ENCODE measurements at regions not wholly inside any gene's neighbourhood (a gene's known extent, or its start where the extent isn't known, plus 50 kb on each side); places are given as distances from the start of the nearest gene placed in this dataset.
A peak's percentile ranks its signal among the peaks of the same experiment; 100 is the strongest.

- no peak for TF ChIP-seq JUND (IDR thresholded peaks at IDR 0.05; ENCODE audit: low read depth)
- no peak for DNase-seq (ENCODE audit: low read depth in 1 of 2, low spot score in 1 of 2)
- in situ Hi-C loops (cut with HindIII; ENCODE audit: low pct_unique_long_range_greater_than_20kb, low sequenced_read_pairs) = no loop called here
Observed at GRCh38 chr2:59008950-59009349, 767.8 kb upstream of the FANCL start.

- in situ Hi-C loops (cut with HindIII; ENCODE audit: low pct_unique_long_range_greater_than_20kb, low sequenced_read_pairs) = no loop called here
- no peak for TF ChIP-seq JUND (IDR thresholded peaks at IDR 0.05; ENCODE audit: low read depth)
- no peak for DNase-seq (ENCODE audit: low read depth in 1 of 2, low spot score in 1 of 2)
Observed at GRCh38 chr2:59005836-59006615, 764.9 kb upstream of the FANCL start.

- DNase-seq (ENCODE audit: low read depth in 1 of 2, low spot score in 1 of 2) = no peak
- in situ Hi-C loops (cut with HindIII; ENCODE audit: low pct_unique_long_range_greater_than_20kb, low sequenced_read_pairs) = no loop called here
- no peak for TF ChIP-seq JUND (IDR thresholded peaks at IDR 0.05; ENCODE audit: low read depth)
Observed at GRCh38 chr2:59004621-59005020, 763.5 kb upstream of the FANCL start.

GRCh38 chr2:59000796-59001195 is 759.7 kb upstream of the FANCL start:
- in situ Hi-C loops (cut with HindIII; ENCODE audit: low pct_unique_long_range_greater_than_20kb, low sequenced_read_pairs) = no loop called here
- no peak for DNase-seq (ENCODE audit: low read depth in 1 of 2, low spot score in 1 of 2)
- no peak for TF ChIP-seq JUND (IDR thresholded peaks at IDR 0.05; ENCODE audit: low read depth)

- DNase-seq (ENCODE audit: low read depth in 1 of 2, low spot score in 1 of 2) = no peak
- in situ Hi-C loops (cut with HindIII; ENCODE audit: low pct_unique_long_range_greater_than_20kb, low sequenced_read_pairs) = no loop called here
- TF ChIP-seq JUND (IDR thresholded peaks at IDR 0.05; ENCODE audit: low read depth) = no peak
Observed at GRCh38 chr2:58992062-58992706, 751.1 kb upstream of the FANCL start.

GRCh38 chr2:58991357-58991756 is 750.2 kb upstream of the FANCL start:
- TF ChIP-seq JUND (IDR thresholded peaks at IDR 0.05; ENCODE audit: low read depth) = no peak
- peak in 1 of 2 experiments; percentile 5 for DNase-seq (ENCODE audit: low read depth in 1 of 2, low spot score in 1 of 2)
- in situ Hi-C loops (cut with HindIII; ENCODE audit: low pct_unique_long_range_greater_than_20kb, low sequenced_read_pairs) = no loop called here

- no peak for TF ChIP-seq JUND (IDR thresholded peaks at IDR 0.05; ENCODE audit: low read depth)
- in situ Hi-C loops (cut with HindIII; ENCODE audit: low pct_unique_long_range_greater_than_20kb, low sequenced_read_pairs) = no loop called here
- DNase-seq (ENCODE audit: low read depth in 1 of 2, low spot score in 1 of 2) = no peak
Observed at GRCh38 chr2:58985541-58985940, 744.4 kb upstream of the FANCL start.

GRCh38 chr2:58984731-58985130 is 743.6 kb upstream of the FANCL start:
- TF ChIP-seq JUND (IDR thresholded peaks at IDR 0.05; ENCODE audit: low read depth) = no peak
- DNase-seq (ENCODE audit: low read depth in 1 of 2, low spot score in 1 of 2) = no peak
- in situ Hi-C loops (cut with HindIII; ENCODE audit: low pct_unique_long_range_greater_than_20kb, low sequenced_read_pairs) = no loop called here

GRCh38 chr2:58983111-58983510 is 742.0 kb upstream of the FANCL start:
- in situ Hi-C loops (cut with HindIII; ENCODE audit: low pct_unique_long_range_greater_than_20kb, low sequenced_read_pairs) = no loop called here
- TF ChIP-seq JUND (IDR thresholded peaks at IDR 0.05; ENCODE audit: low read depth) = no peak
- no peak for DNase-seq (ENCODE audit: low read depth in 1 of 2, low spot score in 1 of 2)

GRCh38 chr2:58981237-58981636 is 740.1 kb upstream of the FANCL start:
- no peak for TF ChIP-seq JUND (IDR thresholded peaks at IDR 0.05; ENCODE audit: low read depth)
- no peak for DNase-seq (ENCODE audit: low read depth in 1 of 2, low spot score in 1 of 2)
- in situ Hi-C loops (cut with HindIII; ENCODE audit: low pct_unique_long_range_greater_than_20kb, low sequenced_read_pairs) = no loop called here

GRCh38 chr2:58976375-58977071 is 735.4 kb upstream of the FANCL start:
- no peak for TF ChIP-seq JUND (IDR thresholded peaks at IDR 0.05; ENCODE audit: low read depth)
- peak in 1 of 2 experiments; percentile 58 for DNase-seq (ENCODE audit: low read depth in 1 of 2, low spot score in 1 of 2)
- in situ Hi-C loops (cut with HindIII; ENCODE audit: low pct_unique_long_range_greater_than_20kb, low sequenced_read_pairs) = no loop called here

- no peak for DNase-seq (ENCODE audit: low read depth in 1 of 2, low spot score in 1 of 2)
- in situ Hi-C loops (cut with HindIII; ENCODE audit: low pct_unique_long_range_greater_than_20kb, low sequenced_read_pairs) = no loop called here
- TF ChIP-seq JUND (IDR thresholded peaks at IDR 0.05; ENCODE audit: low read depth) = no peak
Observed at GRCh38 chr2:58974881-58975280, 733.8 kb upstream of the FANCL start.

- in situ Hi-C loops (cut with HindIII; ENCODE audit: low pct_unique_long_range_greater_than_20kb, low sequenced_read_pairs) = no loop called here
- no peak for TF ChIP-seq JUND (IDR thresholded peaks at IDR 0.05; ENCODE audit: low read depth)
- no peak for DNase-seq (ENCODE audit: low read depth in 1 of 2, low spot score in 1 of 2)
Observed at GRCh38 chr2:58974426-58974825, 733.3 kb upstream of the FANCL start.
